ENCODE measurements at regions not wholly inside any gene's neighbourhood (a gene's known extent, or its start where the extent isn't known, plus 50 kb on each side); places are given as distances from the start of the nearest gene placed in this dataset.
"Not testable (repeated sequence)": the region's sequence is repeated elsewhere in the genome, so short reads cannot be mapped to it uniquely, and the experiment has no call there.

DNA sequence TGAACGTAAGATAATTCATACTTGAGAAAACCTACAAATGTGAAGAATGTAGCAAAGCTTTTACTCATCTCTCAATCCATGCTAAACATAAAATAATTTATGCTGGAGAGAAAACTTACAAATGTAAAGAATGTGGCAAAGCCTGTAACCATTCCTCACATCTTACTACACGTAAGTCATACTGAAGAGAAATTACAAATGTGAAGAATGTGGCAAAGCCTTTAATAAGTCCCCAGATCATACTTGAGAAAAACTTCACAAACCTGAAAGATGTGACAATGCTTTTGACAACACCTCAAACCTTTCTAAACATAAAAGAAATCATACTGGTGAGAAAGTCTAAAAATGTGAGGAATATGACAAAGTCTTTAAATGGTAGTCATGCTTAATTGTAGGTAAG is 89.4 kb downstream of the ZNF675 start:
- no peak for DNase-seq

DNA sequence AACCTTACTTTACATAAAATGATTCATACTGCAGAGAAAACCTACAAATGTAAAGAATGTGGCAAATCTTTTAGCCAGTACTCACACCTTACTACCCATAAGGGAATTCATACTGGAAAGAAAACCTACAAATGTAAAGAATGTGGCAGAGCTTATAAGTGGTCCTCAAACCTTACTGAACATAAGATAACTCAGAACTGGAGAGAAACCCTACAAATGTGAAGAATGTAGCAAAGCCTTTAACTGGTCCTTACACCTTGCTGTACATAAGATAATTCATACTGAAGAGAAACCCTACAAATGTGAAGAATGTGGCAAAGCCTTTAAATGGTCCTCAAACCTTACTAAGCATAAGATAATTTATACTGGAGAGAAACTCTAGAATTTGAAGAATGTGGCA is 90.1 kb downstream of the ZNF675 start:
- DNase-seq, result no peak

DNA sequence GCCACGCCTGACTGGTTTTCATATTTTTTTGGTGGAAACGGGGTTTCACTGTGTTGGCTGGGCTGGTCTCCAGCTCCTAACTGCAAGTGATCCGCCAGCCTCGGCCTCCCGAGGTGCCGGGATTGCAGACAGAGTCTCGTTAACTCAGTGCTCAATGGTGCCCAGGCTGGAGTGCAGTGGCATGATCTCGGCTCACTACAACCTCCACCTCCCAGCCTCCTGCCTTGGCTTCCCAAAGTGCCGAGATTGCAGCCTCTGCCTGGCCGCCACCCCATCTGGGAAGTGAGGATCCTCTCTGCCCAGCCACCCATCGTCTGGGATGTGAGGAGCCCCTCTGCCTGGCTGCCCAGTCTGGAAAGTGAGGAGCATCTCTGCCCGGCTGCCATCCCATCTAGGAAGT is 92.7 kb downstream of the ZNF675 start:
- not testable (repeated sequence) for DNase-seq

DNA sequence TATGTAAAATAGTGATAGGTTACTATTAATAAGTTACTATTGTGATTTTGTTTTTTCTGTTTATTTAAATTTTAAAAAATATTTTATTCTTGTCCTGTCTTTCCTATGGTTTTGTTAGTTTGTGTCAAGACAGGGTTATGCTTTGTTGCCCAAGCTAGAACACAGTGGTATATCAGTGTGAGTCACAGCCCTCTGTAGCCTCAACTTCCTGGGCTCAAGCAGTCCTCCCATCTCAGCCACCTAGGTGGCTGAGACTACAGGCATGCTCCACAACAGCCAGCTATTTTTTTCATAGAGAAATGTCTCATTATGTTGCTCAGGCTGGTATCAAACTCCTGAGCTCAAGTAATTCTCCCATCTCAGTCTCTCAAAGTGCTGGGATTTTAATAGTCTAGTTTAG is 99.5 kb downstream of the ZNF675 start:
- no peak for DNase-seq

DNA sequence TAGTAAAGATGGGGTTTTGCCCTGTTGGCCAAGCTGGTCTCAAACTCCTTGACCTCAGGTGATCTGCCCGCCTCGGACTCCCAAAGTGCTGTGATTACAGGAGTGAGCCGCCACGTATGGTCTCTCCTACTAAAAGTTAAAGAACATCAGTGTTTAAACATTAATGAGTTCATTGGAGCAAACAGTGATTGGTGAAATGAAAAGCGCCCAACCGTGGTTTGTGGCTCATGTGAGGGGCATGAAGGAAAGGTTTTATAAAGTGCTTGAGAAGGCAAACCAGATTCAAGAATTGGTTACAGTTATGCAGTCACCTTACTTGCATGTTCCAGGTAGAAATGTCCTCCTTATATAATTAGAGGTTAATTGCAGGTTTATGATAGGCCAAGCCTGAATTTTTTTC is 109.5 kb downstream of the ZNF675 start:
- DNase-seq, result no peak

DNA sequence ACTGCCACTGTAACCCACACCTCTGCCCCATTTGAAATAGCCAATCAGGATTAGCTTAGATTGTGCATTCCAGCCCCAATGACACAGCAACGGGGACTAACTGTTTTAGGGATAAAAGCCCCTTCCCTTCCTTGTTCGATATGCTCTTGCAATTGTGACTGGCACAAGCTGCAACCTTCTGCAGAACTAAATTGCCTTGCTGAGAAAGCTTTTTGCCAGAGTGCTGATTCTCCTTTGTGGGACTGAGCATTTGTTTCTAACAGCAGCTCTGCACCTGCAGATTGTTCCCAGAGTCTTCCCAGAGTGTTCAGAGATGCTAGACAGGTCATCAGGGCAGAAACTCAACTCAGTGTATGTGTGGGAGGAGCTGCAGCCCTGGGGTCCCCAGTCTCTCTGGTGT is 115.8 kb downstream of the ZNF675 start:
- no peak for DNase-seq

DNA sequence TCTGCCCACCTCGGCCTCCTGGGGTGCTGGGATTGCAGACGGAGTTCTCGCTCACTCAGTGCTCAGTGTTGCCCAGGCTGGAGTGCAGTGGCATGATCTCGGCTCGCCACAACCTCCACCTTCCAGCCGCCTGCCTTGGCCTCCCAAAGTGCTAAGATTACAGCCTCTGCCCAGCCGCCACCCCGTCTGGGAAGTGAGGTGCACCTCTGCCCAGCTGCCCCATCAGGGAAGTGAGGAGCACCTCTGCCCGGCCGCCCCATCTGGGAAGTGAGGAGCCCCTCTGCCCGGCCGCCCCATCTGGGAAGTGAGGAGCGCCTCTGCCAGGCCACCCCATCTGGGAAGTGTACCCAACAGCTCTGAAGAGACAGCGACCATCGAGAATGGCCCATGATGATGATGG is 118.9 kb downstream of the ZNF675 start:
- DNase-seq, result not testable (repeated sequence)

DNA sequence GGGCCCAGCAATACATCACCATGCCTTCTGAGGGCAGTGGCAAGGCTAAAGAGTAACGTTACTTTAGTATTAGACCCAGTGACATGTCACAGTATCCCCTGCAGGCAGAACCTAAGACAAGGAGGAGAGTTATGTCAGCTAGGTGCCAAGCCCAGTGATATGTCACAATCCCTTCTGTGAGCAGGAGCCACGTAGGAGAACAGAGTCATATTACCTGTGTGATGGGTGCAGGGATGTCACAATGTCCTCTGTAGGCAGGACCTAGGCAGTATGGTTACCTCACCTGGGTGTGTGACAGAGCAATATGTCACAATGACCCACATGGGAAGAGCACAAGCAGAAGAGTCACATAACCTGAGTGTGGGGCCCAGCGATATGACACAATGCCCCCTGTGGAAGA is 121.8 kb downstream of the ZNF675 start:
- DNase-seq, result no peak

DNA sequence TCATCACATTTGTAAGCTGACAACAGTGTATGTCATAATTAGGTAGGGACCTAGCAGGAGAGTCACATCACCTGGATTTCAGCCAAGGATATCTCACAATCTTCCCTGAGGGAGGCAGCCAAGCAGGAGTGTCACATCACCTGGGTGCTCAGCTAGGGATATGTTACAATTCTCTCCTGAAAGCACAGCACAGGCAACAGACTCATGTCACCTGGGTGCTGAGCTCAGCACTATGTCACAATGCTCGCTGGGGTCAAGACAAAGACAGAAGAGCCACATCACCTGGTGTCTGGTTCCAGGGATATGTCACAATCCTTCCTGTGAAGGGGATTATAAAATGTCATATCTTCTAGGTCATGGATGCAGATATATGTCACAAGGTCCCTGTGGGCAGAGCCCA is 123.7 kb downstream of the ZNF675 start:
- DNase-seq, result no peak

DNA sequence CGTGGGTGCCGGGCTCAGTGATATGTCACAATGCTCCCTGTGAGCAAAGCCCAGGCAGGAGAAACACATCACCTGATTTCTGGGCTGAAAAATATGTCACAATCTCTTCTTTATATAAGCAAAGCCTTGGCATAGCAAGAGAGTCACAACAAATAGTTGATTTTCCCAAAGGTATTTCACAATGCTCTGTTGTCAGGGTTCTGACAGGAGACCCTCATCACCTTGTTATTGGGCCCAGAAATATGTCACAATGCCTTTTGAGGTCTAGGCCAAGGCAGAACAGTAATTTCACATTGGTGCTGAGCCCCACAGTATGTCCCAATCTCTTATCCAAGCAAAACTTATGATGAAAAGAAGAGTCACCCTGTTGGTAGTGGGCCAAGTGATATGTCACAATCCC is 125.7 kb downstream of the ZNF675 start:
- no peak for DNase-seq

DNA sequence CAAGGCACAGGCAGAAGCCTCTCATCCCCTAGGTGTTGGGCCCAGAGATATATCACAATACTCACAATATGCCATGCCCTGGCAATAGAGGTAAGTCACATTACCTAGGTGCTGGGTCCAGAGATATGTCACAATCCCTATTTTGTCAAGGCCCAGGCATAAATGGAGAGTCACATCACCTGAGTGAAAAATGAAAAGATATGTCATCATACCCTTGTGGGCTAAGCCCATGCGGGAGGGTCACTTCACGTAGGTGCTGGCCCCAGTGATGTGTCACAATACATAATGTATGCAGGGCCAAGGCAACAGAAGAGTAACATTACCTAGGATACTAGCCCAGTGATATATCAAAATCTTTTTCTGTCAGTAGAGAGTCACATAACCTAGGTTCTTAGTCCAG is 127.0 kb downstream of the ZNF675 start:
- no peak for DNase-seq

DNA sequence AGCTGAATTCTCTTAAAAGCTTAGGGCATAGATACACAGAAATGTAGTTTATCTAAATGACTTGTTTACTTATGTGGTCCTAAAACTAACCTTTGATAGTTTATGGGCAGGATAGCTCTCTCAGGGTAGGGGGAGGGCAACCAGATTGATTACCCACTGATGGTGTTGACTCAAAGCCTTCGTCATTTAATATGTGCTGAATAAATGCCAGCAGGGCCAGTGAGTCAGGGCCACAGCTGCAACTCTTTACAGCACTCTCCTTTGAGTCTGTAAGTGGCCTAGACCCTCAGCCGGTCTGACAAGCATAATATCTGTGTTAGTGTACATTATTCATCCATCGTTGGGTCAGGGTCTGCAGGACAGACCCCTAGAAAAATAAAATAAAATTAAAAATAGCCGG is 128.5 kb downstream of the ZNF675 start:
- no peak for DNase-seq

DNA sequence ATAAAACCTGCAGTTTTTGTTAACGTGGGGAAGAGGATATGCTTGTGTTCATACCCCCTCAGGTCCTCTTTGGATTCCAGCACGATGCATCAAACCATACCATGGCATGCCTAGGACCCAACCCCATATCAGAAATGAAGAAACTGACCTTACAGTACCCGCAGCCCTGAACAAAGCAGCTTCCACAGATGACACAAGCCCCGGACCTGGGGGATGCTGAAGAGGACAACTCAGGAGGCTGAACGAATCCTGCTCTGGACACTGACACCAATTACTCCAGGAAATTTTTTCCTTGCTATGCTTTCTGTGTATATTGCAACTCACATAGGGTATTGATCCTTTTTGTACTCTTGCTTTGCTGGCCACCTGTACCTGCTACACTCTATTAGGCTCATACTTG is 129.6 kb downstream of the ZNF675 start:
- no peak for DNase-seq

DNA sequence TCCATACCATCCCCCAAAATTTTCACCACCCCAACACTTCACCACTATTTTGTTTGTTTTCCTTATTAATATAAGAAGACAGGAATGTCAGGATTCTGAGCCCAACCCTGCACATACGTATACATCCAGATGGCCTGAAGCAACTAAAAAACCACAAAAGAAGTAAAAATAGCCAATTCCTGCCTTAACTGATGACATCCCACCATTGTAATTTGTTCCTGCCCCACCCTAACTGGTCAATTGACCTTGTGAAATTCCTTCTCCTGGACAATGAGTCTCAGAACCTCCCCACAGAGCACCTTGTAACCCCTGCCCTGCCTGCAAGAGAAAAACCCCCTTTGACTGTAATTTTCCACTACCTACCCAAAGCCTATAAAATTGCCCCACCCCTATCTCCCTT is 132.5 kb downstream of the ZNF675 start:
- DNase-seq, result no peak

DNA sequence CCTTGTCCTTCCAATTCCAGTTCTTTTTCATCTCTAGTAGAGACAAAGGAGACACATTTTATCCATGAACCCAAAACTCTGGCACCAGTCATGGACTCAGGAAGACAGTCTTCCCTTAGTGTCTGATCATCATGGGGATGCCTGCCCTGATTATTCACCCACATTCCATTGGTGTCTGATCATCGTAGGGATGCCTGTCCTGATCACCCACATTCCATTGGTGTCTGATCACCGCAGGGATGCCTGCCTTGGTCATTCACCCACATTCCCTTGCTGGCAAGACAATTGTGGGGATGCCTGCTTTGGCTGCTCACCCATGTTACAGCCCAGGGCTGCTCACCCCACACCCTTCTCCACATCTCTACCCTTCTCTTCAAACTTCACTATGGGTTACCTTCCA is 136.9 kb downstream of the ZNF675 start:
- DNase-seq, result not testable (repeated sequence)

DNA sequence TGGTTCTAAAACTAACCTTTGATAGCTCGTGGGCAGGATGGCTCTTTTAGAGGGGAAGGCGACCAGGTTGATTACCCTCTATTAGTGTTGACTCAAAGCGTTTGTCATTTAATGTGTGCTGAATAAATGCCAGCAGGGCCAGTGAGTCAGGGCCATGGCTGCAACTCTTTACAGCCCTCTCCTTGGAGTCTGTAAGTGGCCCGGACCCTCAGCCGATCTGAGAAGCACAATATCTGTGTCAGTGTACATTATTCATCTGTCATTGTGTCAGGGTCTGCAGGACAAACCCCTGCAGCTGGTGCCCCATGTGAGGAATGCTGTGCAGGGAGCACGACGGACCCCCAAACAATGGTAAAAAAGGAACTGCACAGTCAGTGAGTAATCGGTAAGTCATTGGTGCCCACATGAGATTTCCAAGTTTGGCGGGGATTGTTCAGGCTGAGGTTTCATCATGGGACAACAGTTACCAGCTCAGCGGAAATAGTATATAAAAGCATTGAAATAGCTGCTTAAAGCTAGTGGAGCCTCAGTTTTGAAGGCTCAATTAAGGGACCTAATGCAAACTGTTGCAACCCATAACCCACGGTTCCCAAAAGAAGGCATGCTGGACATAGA is 139.1 kb downstream of the ZNF675 start:
- DNase-seq, result no peak

DNA sequence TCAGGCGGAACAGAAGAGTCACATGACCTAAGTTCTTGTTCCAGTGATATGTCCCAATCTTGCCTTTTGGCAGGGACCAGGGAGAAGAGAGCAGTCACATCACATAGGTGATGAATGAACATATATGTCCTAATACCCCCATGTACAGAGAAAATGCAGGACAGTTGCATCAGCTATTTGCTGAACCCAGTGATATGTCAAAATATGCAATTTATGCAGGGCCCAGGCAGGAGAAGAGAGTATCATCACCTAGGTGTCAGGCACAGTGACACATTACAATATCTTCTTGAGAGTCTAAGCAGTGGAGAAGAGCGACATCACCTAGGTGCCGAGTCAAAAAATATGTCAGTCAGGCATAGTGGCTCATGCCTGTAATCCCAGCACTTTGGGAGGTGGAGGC is 139.9 kb downstream of the ZNF675 start:
- DNase-seq, result no peak

DNA sequence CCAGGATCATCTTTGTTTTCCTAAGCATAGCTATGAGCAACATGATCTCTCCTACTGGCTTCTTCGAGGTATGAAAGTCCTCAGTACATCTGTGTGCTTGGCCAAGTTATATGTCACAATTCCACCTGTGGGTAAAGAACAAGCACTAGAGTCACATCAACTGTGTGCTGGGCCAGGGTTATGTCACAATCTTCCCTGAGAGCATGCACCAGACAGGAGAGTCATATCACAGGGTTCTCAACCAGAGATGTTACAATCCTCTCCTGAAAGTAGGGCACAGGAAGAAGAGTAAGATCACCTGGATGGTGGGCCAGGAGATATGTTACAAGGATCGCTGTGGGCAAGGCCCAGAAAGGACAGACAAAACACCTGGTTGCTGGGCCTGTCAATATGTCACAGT is 143.7 kb downstream of the ZNF675 start:
- no peak for DNase-seq

DNA sequence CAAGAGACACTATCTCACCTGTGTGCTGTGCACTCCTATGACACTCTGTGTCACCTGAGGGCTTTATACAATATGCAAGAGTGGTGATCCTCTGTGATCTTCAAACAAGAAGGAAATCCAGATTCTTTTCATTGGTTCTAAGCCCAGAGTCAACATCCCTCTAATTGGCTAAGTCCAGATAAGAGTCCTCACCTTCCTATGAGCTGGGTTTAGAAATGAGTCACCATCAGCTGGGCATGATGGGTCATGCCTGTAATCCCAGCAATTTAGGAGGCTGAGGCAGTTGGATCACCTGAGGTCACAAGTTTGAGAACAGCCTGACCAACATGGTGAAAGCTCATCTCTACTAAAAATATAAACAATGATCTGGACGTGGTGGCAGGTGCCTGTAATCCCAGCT is 144.4 kb downstream of the ZNF675 start:
- DNase-seq, result no peak

DNA sequence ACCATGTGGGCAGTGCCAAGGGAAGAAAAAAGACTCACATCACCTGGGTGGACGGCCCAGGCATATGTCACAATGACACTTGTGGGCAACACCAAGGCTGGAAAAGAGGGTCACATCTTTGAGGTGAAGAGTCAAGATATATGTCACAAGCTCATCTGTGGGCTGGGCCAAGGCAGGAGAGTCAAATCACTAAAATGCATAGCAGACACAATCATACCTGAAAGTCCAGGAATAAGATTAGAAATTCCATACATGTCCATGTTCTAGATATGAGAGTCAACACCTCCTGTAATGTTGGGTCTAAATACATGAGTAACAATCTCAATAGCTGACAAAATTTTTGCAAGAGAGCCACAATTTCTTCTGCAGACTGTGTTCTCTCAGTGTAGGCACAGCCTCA is 145.0 kb downstream of the ZNF675 start:
- no peak for DNase-seq

DNA sequence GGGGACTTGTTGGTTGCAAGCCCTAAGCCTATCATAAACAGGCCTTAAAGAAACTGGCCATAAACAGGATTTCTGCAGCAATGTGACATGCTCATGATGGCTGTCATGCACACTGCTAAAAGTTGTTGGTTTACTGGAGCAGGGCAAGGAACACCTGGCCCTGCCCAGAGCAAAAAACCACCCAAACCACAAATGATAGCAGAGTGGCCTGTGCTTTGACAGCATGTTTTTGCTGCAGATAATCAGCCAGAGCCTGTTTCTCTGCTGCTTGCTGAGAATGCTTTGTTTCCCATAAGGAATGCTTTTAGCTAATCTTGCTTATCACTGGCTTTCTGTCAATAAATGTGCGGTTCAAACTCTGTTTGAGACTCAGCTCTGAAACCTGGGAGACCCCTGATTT is 144.9 kb upstream of the ZNF91 start:
- DNase-seq, result not testable (repeated sequence)

DNA sequence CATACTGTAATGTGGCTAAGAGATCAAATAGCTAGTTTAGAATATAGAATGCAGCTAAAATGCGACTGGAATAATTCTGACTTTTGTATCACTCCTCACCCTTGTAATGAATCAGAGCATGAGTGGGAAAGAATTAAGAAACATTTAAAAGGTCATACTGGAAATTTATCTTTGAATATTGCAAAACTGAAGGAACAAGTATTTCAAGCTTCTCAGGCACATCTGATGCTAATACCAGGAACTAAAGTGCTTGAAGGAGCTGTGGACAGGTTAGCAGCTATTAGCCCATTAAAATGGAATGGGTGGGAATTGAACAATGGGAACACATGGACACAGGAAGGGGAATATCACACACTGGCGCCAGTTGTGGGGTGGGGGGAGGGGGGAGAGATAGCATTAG is 144.2 kb upstream of the ZNF91 start:
- no peak for DNase-seq

DNA sequence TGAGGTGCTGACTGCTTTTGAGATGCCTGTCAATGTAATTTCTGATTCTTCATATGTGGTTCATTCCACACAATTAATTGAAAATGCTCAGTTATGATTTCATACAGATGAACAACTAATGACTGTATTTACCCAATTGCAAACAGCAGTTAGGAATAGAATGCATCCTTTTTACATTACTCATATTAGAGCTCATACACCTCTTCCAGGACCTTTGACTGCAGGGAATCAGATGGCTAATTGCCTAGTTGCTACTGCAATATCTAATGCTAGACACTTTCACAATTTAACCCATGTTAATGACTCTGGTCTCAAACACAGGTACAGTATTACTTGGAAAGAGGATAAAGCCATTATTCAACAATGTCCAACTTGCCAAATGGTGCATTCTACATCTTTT is 141.9 kb upstream of the ZNF91 start:
- DNase-seq, result not testable (repeated sequence)

DNA sequence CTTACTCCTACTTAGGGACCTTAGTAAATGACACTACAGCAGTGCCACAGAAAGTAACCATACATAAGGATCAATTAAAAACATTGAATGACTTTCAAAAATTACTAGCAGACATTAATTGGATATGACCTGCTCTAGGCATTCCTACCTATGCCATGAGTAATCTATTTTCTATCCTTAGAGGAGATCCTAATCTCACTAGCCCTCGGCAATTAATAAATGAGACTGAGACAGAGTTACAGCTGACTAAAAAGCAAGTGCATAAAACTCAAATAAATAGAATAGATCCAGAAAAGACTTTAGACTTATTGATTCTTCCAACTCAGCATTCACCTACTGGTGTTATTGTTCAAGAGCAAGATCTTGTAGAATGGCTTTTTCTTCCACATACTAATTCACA is 141.1 kb upstream of the ZNF91 start:
- not testable (repeated sequence) for DNase-seq

DNA sequence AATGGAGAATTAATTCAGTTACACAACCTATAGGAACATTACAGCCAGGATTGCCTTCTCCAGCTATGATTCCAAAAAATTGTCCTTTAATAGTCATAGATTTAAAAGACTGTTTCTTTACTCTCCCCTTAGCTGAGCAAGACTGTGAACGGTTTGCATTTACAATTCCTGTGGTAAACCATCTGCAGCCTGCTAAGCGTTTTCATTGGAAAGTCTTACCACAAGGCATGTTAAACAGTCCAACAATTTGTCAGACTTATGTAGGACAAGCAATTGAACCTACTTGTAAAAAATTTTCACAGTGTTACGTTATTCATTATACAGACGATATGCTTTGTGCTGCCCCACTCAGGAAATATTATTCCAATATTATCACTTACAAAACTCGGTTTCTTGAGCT is 140.6 kb upstream of the ZNF91 start:
- not testable (repeated sequence) for DNase-seq

DNA sequence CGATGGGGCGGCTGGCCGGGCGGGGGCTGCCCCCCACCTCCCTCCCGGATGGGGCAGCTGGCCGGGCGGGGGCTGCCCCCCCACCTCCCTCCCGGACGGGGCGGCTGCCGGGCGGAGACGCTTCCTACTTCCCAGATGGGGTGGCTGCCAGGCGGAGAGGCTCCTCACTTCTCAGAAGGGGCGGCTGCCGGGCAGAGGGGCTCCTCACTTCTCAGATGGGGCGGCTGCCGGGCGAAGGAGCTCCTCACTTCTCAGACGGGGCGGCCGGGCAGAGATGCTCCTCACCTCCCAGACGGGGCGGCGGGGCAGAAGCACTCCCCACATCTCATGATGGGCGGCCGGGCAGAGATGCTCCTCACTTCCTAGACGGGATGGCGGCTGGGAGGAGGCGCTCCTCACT is 138.2 kb upstream of the ZNF91 start:
- not testable (repeated sequence) for DNase-seq

Data from NCI-H1417 (cell line).